ENCODE measurements at regions not wholly inside any gene's neighbourhood (a gene's known extent, or its start where the extent isn't known, plus 50 kb on each side); places are given as distances from the start of the nearest gene placed in this dataset.

DNA sequence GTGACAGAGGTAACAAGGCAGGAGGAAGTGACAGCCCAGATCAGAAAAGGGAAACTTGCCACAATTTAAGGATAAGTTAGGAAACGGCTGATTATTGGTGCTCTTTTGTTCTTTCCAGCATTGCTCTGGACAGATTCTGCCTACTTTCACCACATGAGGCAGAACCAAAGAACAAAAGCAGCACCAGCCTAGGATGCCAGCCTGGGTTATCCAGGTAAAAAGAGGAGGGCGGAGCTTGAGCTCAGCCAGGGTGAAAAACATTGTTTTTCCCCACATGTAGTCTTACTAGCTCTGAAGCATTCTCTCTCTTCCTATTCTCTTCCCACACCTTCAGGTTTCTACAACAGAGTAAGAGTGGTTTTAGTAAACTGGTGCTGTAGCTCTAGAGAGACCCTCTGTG, 300.5 kb downstream of the TMX3 start:
- ChIA-PET CTCF (no interaction called here), POLR2A (no interaction called here)
- in situ Hi-C loops (cut with HindIII; ENCODE audit: low pct_unique_long_range_greater_than_20kb, low sequenced_read_pairs): no loop called here
- intact Hi-C loops (cut with micrococcal nuclease; ENCODE audit: unreplicated experiment): no loop called here
- Histone ChIP-seq H3K9me3 (ENCODE audit: control insufficient read depth, insufficient read depth, low read depth, low read length) (no peaks in the 10 kb centered on the region), H3K27ac (ENCODE audit: low read length) (no peak overlapping the region), H3K36me3 (ENCODE audit: control insufficient read depth, insufficient read depth, low read length) (no peaks in the 10 kb centered on the region), H3K4me3 (ENCODE audit: low read depth in 2 of 2, low read length in 2 of 2) (no peak overlapping the region), H3K4me1 (ENCODE audit: control insufficient read depth, insufficient read depth, low read length) (no peaks in the 10 kb centered on the region), H3K27me3 (ENCODE audit: control insufficient read depth, insufficient read depth, low read length) (no peaks in the 10 kb centered on the region)
- TF ChIP-seq, protein P1, sequence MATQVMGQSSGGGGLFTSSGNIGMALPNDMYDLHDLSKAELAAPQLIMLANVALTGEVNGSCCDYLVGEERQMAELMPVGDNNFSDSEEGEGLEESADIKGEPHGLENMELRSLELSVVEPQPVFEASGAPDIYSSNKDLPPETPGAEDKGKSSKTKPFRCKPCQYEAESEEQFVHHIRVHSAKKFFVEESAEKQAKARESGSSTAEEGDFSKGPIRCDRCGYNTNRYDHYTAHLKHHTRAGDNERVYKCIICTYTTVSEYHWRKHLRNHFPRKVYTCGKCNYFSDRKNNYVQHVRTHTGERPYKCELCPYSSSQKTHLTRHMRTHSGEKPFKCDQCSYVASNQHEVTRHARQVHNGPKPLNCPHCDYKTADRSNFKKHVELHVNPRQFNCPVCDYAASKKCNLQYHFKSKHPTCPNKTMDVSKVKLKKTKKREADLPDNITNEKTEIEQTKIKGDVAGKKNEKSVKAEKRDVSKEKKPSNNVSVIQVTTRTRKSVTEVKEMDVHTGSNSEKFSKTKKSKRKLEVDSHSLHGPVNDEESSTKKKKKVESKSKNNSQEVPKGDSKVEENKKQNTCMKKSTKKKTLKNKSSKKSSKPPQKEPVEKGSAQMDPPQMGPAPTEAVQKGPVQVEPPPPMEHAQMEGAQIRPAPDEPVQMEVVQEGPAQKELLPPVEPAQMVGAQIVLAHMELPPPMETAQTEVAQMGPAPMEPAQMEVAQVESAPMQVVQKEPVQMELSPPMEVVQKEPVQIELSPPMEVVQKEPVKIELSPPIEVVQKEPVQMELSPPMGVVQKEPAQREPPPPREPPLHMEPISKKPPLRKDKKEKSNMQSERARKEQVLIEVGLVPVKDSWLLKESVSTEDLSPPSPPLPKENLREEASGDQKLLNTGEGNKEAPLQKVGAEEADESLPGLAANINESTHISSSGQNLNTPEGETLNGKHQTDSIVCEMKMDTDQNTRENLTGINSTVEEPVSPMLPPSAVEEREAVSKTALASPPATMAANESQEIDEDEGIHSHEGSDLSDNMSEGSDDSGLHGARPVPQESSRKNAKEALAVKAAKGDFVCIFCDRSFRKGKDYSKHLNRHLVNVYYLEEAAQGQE (IDR thresholded peaks at IDR 0.05; ENCODE audit: insufficient read depth in 1 of 2, low read depth in 2 of 2, low read length in 1 of 2): no peak
- TF ChIP-seq SIN3A (IDR thresholded peaks at IDR 0.05; ENCODE audit: borderline replicate concordance, insufficient read depth, low read depth, low read length): no peak
- no peak for TF ChIP-seq TCF7L2 (IDR thresholded peaks at IDR 0.05; ENCODE audit: low read depth, low read length)
- TF ChIP-seq, protein P2, sequence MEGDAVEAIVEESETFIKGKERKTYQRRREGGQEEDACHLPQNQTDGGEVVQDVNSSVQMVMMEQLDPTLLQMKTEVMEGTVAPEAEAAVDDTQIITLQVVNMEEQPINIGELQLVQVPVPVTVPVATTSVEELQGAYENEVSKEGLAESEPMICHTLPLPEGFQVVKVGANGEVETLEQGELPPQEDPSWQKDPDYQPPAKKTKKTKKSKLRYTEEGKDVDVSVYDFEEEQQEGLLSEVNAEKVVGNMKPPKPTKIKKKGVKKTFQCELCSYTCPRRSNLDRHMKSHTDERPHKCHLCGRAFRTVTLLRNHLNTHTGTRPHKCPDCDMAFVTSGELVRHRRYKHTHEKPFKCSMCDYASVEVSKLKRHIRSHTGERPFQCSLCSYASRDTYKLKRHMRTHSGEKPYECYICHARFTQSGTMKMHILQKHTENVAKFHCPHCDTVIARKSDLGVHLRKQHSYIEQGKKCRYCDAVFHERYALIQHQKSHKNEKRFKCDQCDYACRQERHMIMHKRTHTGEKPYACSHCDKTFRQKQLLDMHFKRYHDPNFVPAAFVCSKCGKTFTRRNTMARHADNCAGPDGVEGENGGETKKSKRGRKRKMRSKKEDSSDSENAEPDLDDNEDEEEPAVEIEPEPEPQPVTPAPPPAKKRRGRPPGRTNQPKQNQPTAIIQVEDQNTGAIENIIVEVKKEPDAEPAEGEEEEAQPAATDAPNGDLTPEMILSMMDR (IDR thresholded peaks at IDR 0.05): no peak
- TF ChIP-seq POLR2AphosphoS5 (IDR thresholded peaks at IDR 0.05; ENCODE audit: low read depth, low read length): no peak
- DNase-seq (ENCODE audit: low read depth, low spot score) (no peak), ATAC-seq (no peak)
- no TSS peak for BruUV-seq (replicated peaks)

DNA sequence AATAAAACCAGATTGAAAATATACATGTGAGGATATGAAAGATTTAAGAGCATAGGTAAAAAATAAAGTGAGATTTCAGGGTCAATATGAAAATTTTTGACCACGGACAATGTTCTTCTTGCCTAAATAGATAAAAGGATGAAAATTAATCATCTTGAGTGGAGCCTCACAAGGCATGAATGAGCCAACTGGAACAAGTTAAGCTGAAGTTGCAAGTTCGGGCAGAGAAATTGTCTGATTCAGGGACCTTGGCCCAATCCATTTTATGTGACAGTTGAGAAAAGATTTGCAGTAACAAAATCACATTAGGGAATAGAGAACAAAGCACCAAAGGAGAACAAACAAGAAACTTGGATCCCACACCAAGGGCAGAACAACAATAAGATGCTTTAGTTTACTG, 305.3 kb downstream of the TMX3 start:
- ATAC-seq: no peak
- no peak overlapping the region for H3K27ac ChIP-seq (ENCODE audit: low read length)
- TF ChIP-seq, protein P1 (IDR thresholded peaks at IDR 0.05; ENCODE audit: insufficient read depth in 1 of 2, low read depth in 2 of 2, low read length in 1 of 2): no peak
- TF ChIP-seq SIN3A (IDR thresholded peaks at IDR 0.05; ENCODE audit: borderline replicate concordance, insufficient read depth, low read depth, low read length) (no peak), TCF7L2 (IDR thresholded peaks at IDR 0.05; ENCODE audit: low read depth, low read length) (no peak), POLR2AphosphoS5 (IDR thresholded peaks at IDR 0.05; ENCODE audit: low read depth, low read length) (no peak)
- TF ChIP-seq, protein P2 (IDR thresholded peaks at IDR 0.05): no peak
- no peak for DNase-seq (ENCODE audit: low read depth, low spot score)
- H3K4me3 ChIP-seq (ENCODE audit: low read depth in 2 of 2, low read length in 2 of 2): no peak overlapping the region
- in situ Hi-C loops (cut with HindIII; ENCODE audit: low pct_unique_long_range_greater_than_20kb, low sequenced_read_pairs): no loop called here
- H3K27me3 ChIP-seq (ENCODE audit: control insufficient read depth, insufficient read depth, low read length): no peaks in the 10 kb centered on the region
- no TSS peak for BruUV-seq (replicated peaks)
- ChIA-PET POLR2A (no interaction called here), CTCF (no interaction called here)
- H3K9me3 ChIP-seq (ENCODE audit: control insufficient read depth, insufficient read depth, low read depth, low read length): no peaks in the 10 kb centered on the region
- intact Hi-C loops (cut with micrococcal nuclease; ENCODE audit: unreplicated experiment): no loop called here
- no peaks in the 10 kb centered on the region for H3K36me3 ChIP-seq (ENCODE audit: control insufficient read depth, insufficient read depth, low read length)
- no peaks in the 10 kb centered on the region for H3K4me1 ChIP-seq (ENCODE audit: control insufficient read depth, insufficient read depth, low read length)
